SK-N-SH (cell line): ENCODE measurements at regions not wholly inside any gene's neighbourhood (a gene's known extent, or its start where the extent isn't known, plus 50 kb on each side); places are given as distances from the start of the nearest gene placed in this dataset.

ENCODE experiments used
- CTCF ChIA-PET: fragments of 300-600, 350-600 bp; formaldehyde crosslinking; extraction: SDS; loops from one replicate; lab custom pipeline; 2021; lab: Yijun Ruan, JAX
- POLR2A ChIA-PET: fragments of 350-600 bp; sonication (Branson Sonifier 250); formaldehyde crosslinking; extraction: SDS; loops from one replicate; lab custom pipeline; 2020; ENCODE audit warnings: antibody characterized with exemption, inconsistent platforms; lab: Yijun Ruan, JAX
- DNase-seq: peaks from one replicate; pipeline ENCODE4 v3.0.0; 2012
- H2AFZ ChIP-seq: fragments of 200-600 bp; sonication (generic); 2 replicates; pipeline ENCODE4 v1.8.1; 2016; ENCODE audit warnings: antibody characterized with exemption, mild to moderate bottlenecking, low read depth
- H3F3A ChIP-seq: fragments of 200-600 bp; sonication (generic); replicated peaks from 2 replicates; pipeline ENCODE3; 2016; ENCODE audit warnings: antibody characterized with exemption, mild to moderate bottlenecking; ENCODE audit not compliant: insufficient read depth
- H3K27ac ChIP-seq, 2 experiments: fragments of 200-500 bp in 1 of 2; fragments of 200-600 bp in 1 of 2; sonication (Bioruptor generic) in 1 of 2; sonication (generic), shearing (Covaris generic) in 1 of 2; 2 replicates each; pipeline versions ENCODE4 v1.5.1 to v1.6.1; 2014 to 2016; ENCODE audit warnings: low read depth in 2 of 2, inconsistent platforms in 1 of 2, low read length in 1 of 2, mild to moderate bottlenecking in 1 of 2, mixed read lengths in 1 of 2
- H3K27me3 ChIP-seq: fragments of 200-600 bp; sonication (generic), shearing (Covaris generic); 2 replicates; pipeline ENCODE4 v1.6.1; 2016; ENCODE audit warnings: mixed run types; ENCODE audit not compliant: insufficient read depth
- H3K36me3 ChIP-seq, 2 experiments: fragments of 200-500 bp in 1 of 2; fragments of 200-600 bp in 1 of 2; sonication (Bioruptor generic) in 1 of 2; sonication (generic) in 1 of 2; replicated peaks in 1 of 2; 2 replicates each; pipeline versions ENCODE3 to v1.5.1; 2014 to 2016; ENCODE audit warnings: low read length in 1 of 2, mild to moderate bottlenecking in 1 of 2; ENCODE audit not compliant: insufficient read depth in 2 of 2, control insufficient read depth in 1 of 2
- H3K4me1 ChIP-seq, 2 experiments: fragments of 200-500 bp in 1 of 2; fragments of 200-600 bp in 1 of 2; sonication (Bioruptor generic) in 1 of 2; sonication (generic), shearing (Covaris generic) in 1 of 2; 2 replicates each; pipeline versions ENCODE4 v1.5.1 to v1.6.1; 2014 to 2016; ENCODE audit warnings: low read depth in 1 of 2, low read length in 1 of 2, mixed run types in 1 of 2; ENCODE audit not compliant: insufficient read depth in 2 of 2, control insufficient read depth in 1 of 2
- H3K4me2 ChIP-seq: fragments of 200-600 bp; sonication (generic), shearing (Covaris generic); 2 replicates; pipeline ENCODE4 v1.6.1; 2017; ENCODE audit warnings: mixed run types
- H3K4me3 ChIP-seq, 2 experiments: fragments of 200-500 bp in 1 of 2; fragments of 200-600 bp in 1 of 2; sonication (Bioruptor generic) in 1 of 2; sonication (generic), shearing (Covaris generic) in 1 of 2; 2 replicates each; pipeline versions ENCODE4 v1.5.1 to v1.8.1; 2014 to 2016; ENCODE audit warnings: low read depth in 2 of 2, inconsistent platforms in 1 of 2, low read length in 1 of 2, mild to moderate bottlenecking in 1 of 2, mixed read lengths in 1 of 2, moderate library complexity in 1 of 2
- H3K79me2 ChIP-seq: fragments of 200-600 bp; sonication (generic); 2 replicates; pipeline ENCODE4 v1.8.1; 2017; ENCODE audit warnings: mild to moderate bottlenecking; ENCODE audit not compliant: insufficient read depth
- H3K9ac ChIP-seq: fragments of 200-600 bp; sonication (generic); 2 replicates; pipeline ENCODE4 v1.6.1; 2017; ENCODE audit warnings: mixed run types
- H3K9me2 ChIP-seq: fragments of 200-600 bp; sonication (generic); 2 replicates; pipeline ENCODE4 v1.6.1; 2017; ENCODE audit warnings: mixed run types
- H3K9me3 ChIP-seq: fragments of 200-600 bp; sonication (generic); 2 replicates; pipeline ENCODE4 v1.6.1; 2017; ENCODE audit warnings: mixed run types, mild to moderate bottlenecking, moderate library complexity
- H4K20me1 ChIP-seq: fragments of 200-600 bp; sonication (generic); 2 replicates; pipeline ENCODE4 v1.6.1; 2017; ENCODE audit warnings: mild to moderate bottlenecking, mixed run types; ENCODE audit not compliant: insufficient read depth
- ELF1 ChIP-seq: IDR thresholded peaks from 2 replicates; pipeline ENCODE4 v1.4.0; 2012
- EZH2phosphoT487 ChIP-seq: fragments of 200-600 bp; sonication (generic); IDR thresholded peaks from 2 replicates; pipeline ENCODE4 v1.6.1; 2017; ENCODE audit warnings: low read depth, mixed run types, mild to moderate bottlenecking, antibody characterized with exemption, moderate library complexity, borderline replicate concordance
- FOSL2 ChIP-seq: IDR thresholded peaks from 2 replicates; pipeline ENCODE4 v1.4.0; 2012; ENCODE audit warnings: low read depth, mild to moderate bottlenecking, moderate library complexity, borderline replicate concordance
- GABPA ChIP-seq: IDR thresholded peaks from 2 replicates; pipeline ENCODE4 v1.4.0; 2012; ENCODE audit warnings: low read depth, mild to moderate bottlenecking
- MXI1 ChIP-seq: IDR thresholded peaks from 2 replicates; pipeline ENCODE4 v1.6.1; 2012; ENCODE audit warnings: mild to moderate bottlenecking, low read depth, low read length, improper control_type of control experiment
- POLR2AphosphoS5 ChIP-seq: IDR thresholded peaks from 2 replicates; pipeline ENCODE4 v1.6.1; 2012; ENCODE audit warnings: low read depth, low read length
- RCOR1 ChIP-seq: fragments of 150-350 bp; IDR thresholded peaks from 2 replicates; pipeline ENCODE4 v1.6.1; 2017; ENCODE audit warnings: antibody characterized with exemption, low read length
- RFX5 ChIP-seq: IDR thresholded peaks from 2 replicates; pipeline ENCODE4 v1.6.1; 2012; ENCODE audit warnings: mild to moderate bottlenecking, improper control_type of control experiment, low read length
- SIN3A ChIP-seq: IDR thresholded peaks from 2 replicates; pipeline ENCODE4 v1.6.1; 2012; ENCODE audit warnings: low read depth, mild to moderate bottlenecking, low read length, moderate library complexity, borderline replicate concordance
- TCF12 ChIP-seq: IDR thresholded peaks from 2 replicates; pipeline ENCODE4 v1.4.0; 2012
- YY1 ChIP-seq: IDR thresholded peaks from 2 replicates; pipeline ENCODE4 v1.4.0; 2012; ENCODE audit warnings: low read depth, mild to moderate bottlenecking
- WGBS: methylation state at CpG from one replicate; pipeline ENCODE4 v1.1.6; 2017; ENCODE audit warnings: low lambda C conversion rate; 5-methylcytosine and 5-hydroxymethylcytosine counted together
- TF ChIP-seq, protein P1 (sequence below): fragments of 200-600 bp; sonication (generic); IDR thresholded peaks from 2 replicates; pipeline ENCODE4 v1.6.1; 2017; ENCODE audit warnings: antibody characterized with exemption, mild to moderate bottlenecking, moderate library complexity
- TF ChIP-seq, protein P2 (sequence below): IDR thresholded peaks from 2 replicates; pipeline ENCODE4 v1.4.0; 2012; ENCODE audit warnings: low read depth, borderline replicate concordance
- TF ChIP-seq, protein P3 (sequence below): fragments of 150-350 bp; IDR thresholded peaks from 2 replicates; pipeline ENCODE4 v1.6.1; 2016; ENCODE audit warnings: mild to moderate bottlenecking, low read depth, low read length

DNA sequence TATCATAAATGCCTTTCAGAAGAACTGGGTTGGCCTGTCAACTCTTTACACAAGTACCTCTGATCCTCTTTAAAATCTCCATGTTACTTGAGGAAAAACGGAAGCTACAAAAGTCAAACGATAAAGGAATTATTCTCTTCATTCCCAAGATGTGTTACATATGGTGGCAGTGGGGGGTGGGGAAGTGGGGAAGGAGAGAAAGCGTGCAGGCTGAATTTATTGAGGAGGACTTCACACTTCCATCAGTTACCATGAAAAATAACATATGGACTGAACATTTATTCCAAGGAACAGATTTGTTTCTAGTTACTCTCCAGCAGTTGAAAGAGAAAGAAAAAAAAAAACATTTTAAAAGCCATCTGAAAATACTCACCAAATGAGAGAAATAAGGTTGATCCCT lies 474.4 kb upstream of the DCN start:
- TF ChIP-seq, protein P1, sequence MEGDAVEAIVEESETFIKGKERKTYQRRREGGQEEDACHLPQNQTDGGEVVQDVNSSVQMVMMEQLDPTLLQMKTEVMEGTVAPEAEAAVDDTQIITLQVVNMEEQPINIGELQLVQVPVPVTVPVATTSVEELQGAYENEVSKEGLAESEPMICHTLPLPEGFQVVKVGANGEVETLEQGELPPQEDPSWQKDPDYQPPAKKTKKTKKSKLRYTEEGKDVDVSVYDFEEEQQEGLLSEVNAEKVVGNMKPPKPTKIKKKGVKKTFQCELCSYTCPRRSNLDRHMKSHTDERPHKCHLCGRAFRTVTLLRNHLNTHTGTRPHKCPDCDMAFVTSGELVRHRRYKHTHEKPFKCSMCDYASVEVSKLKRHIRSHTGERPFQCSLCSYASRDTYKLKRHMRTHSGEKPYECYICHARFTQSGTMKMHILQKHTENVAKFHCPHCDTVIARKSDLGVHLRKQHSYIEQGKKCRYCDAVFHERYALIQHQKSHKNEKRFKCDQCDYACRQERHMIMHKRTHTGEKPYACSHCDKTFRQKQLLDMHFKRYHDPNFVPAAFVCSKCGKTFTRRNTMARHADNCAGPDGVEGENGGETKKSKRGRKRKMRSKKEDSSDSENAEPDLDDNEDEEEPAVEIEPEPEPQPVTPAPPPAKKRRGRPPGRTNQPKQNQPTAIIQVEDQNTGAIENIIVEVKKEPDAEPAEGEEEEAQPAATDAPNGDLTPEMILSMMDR, result no peak
- no peak for TF ChIP-seq EZH2phosphoT487
- TF ChIP-seq RCOR1, result no peak
- no peak for TF ChIP-seq YY1
- no peak for TF ChIP-seq MXI1
- TF ChIP-seq ELF1, result no peak
- no peak for TF ChIP-seq TCF12
- Histone ChIP-seq H3K27ac (no peak overlapping the region), H3K9me3 (no peaks in the 10 kb centered on the region; the same call in 1 of the 2 replicates), H4K20me1 (no peaks in the 10 kb centered on the region), H3K4me3 (no peak overlapping the region), H3F3A (no peaks in the 10 kb centered on the region), H3K4me2 (no peak overlapping the region), H3K36me3 (no peaks in the 10 kb centered on the region), H3K4me1 (no peaks in the 10 kb centered on the region), H3K27me3 (no peaks in the 10 kb centered on the region), H3K79me2 (no peaks in the 10 kb centered on the region), H2AFZ (no peak overlapping the region), H3K9me2 (no peaks in the 10 kb centered on the region), H3K9ac (no peak overlapping the region)
- WGBS, result 51% methylated on average over 3 of the region's 3 CpGs
- ChIA-PET CTCF (interaction anchor here (0.9 to 1.6 kb wide), 2 partner anchors 22 to 155 kb away, joined by 3 to 4 read pairs; no protein-coding TSS in a partner anchor), POLR2A (no interaction called here)
- DNase-seq, result no peak

DNA sequence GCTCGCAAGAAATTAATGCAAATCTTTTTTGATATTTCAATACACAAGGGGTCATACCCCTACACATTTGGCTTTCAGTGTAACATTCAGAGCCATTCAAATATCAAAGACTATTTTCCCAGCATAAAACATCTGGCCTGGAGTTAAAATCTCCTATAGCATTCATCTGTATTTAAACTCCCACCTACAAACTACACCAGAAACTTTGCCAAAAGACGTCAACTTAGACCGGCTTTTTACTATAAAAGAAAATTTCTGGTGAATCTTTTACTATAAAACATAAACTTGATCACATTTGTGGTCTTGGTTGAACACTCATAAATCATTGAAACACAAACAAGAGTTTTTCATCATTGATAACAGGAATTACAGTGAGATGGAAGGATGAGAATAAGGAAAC lies 473.3 kb upstream of the DCN start:
- Histone ChIP-seq H3K4me1 (no peaks in the 10 kb centered on the region), H3F3A (no peaks in the 10 kb centered on the region), H3K36me3 (no peaks in the 10 kb centered on the region), H3K4me2 (no peak overlapping the region), H3K4me3 (no peak overlapping the region), H3K9me2 (no peaks in the 10 kb centered on the region; the same call in 1 of the 2 replicates), H2AFZ (no peak overlapping the region), H3K9ac (no peak overlapping the region), H4K20me1 (no peaks in the 10 kb centered on the region), H3K27ac (no peak overlapping the region), H3K27me3 (no peaks in the 10 kb centered on the region), H3K79me2 (no peaks in the 10 kb centered on the region), H3K9me3 (no peaks in the 10 kb centered on the region)
- no peak for DNase-seq
- ChIA-PET POLR2A (interaction anchor here (0.5 kb wide), 1 partner anchor 17 kb away, joined by 3 read pairs; no protein-coding TSS in a partner anchor), CTCF (no interaction called here)
- TF ChIP-seq RFX5 (no peak), SIN3A (no peak), ELF1 (no peak), FOSL2 (no peak), RCOR1 (no peak), GABPA (no peak), EZH2phosphoT487 (no peak), POLR2AphosphoS5 (no peak)
- TF ChIP-seq, protein P2, sequence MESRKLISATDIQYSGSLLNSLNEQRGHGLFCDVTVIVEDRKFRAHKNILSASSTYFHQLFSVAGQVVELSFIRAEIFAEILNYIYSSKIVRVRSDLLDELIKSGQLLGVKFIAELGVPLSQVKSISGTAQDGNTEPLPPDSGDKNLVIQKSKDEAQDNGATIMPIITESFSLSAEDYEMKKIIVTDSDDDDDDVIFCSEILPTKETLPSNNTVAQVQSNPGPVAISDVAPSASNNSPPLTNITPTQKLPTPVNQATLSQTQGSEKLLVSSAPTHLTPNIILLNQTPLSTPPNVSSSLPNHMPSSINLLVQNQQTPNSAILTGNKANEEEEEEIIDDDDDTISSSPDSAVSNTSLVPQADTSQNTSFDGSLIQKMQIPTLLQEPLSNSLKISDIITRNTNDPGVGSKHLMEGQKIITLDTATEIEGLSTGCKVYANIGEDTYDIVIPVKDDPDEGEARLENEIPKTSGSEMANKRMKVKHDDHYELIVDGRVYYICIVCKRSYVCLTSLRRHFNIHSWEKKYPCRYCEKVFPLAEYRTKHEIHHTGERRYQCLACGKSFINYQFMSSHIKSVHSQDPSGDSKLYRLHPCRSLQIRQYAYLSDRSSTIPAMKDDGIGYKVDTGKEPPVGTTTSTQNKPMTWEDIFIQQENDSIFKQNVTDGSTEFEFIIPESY, result no peak
- TF ChIP-seq, protein P3, sequence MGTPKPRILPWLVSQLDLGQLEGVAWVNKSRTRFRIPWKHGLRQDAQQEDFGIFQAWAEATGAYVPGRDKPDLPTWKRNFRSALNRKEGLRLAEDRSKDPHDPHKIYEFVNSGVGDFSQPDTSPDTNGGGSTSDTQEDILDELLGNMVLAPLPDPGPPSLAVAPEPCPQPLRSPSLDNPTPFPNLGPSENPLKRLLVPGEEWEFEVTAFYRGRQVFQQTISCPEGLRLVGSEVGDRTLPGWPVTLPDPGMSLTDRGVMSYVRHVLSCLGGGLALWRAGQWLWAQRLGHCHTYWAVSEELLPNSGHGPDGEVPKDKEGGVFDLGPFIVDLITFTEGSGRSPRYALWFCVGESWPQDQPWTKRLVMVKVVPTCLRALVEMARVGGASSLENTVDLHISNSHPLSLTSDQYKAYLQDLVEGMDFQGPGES, result no peak
- WGBS, result 81% methylated on average over 3 of the region's 3 CpGs
